Effector memory CD4-positive, alpha-beta T cell (primary cell): ENCODE measurements at regions not wholly inside any gene's neighbourhood (a gene's known extent, or its start where the extent isn't known, plus 50 kb on each side); places are given as distances from the start of the nearest gene placed in this dataset.

Experiments
- DNase-seq, 3 donors: peaks; one replicate each; pipeline ENCODE4 v3.0.0-alpha.2; 2020
- H3K27ac ChIP-seq: 2 replicates; pipeline ENCODE4 v1.7.0; 2013; ENCODE audit warnings: mild to moderate bottlenecking, low read length, moderate library complexity; ENCODE audit not compliant: insufficient read depth, poor library complexity, severe bottlenecking
- H3K27me3 ChIP-seq: replicated peaks from 2 replicates; pipeline ENCODE4 v1.7.0; 2013; ENCODE audit warnings: mild to moderate bottlenecking, low read length; ENCODE audit not compliant: insufficient read depth, control insufficient read depth, poor library complexity, severe bottlenecking
- H3K36me3 ChIP-seq: 2 replicates; pipeline ENCODE4 v1.7.0; 2013; ENCODE audit warnings: mild to moderate bottlenecking, low read length, moderate library complexity; ENCODE audit not compliant: control insufficient read depth, insufficient read depth
- H3K4me1 ChIP-seq: 2 replicates; pipeline ENCODE4 v1.7.0; 2013; ENCODE audit warnings: low read length, mild to moderate bottlenecking; ENCODE audit not compliant: control insufficient read depth, insufficient read depth, poor library complexity, severe bottlenecking
- H3K4me3 ChIP-seq: 2 replicates; pipeline ENCODE4 v1.7.0; 2013; ENCODE audit warnings: low read length, low read depth, mild to moderate bottlenecking; ENCODE audit not compliant: insufficient read depth, poor library complexity, severe bottlenecking
- H3K9me3 ChIP-seq: 2 replicates; pipeline ENCODE4 v1.7.0; 2013; ENCODE audit warnings: mild to moderate bottlenecking, low read length, moderate library complexity; ENCODE audit not compliant: control insufficient read depth

GRCh38 chr2:136195226-136195625, 77.3 kb upstream of the CXCR4 start:
- Histone ChIP-seq H3K36me3 (no peaks in the 10 kb centered on the region), H3K9me3 (no peaks in the 10 kb centered on the region), H3K27me3 (no peaks in the 10 kb centered on the region), H3K4me3 (no peak overlapping the region), H3K27ac (no peak overlapping the region), H3K4me1 (no peaks in the 10 kb centered on the region)
- DNase-seq, result no peak

DNA sequence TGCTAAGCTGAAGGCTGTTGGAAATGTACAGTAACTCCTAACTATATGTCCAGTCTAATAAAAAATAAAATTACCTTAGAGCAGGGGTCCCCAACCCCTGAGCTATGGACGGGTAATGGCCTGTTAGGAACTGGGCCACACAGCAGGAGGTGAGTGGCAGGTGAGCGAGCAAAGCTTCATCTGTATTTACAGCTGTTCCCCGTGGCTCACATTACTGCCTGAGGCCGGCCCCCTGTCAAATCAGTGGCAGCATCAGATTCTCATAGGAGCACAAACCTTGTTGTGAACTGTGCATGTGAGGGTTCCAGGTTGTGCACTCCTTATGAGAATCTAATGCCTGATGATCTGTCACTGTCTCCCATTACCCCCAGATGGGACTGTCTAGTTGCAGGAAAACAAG, 73.1 kb upstream of the CXCR4 start:
- H3K4me1 ChIP-seq, result no peaks in the 10 kb centered on the region

DNA sequence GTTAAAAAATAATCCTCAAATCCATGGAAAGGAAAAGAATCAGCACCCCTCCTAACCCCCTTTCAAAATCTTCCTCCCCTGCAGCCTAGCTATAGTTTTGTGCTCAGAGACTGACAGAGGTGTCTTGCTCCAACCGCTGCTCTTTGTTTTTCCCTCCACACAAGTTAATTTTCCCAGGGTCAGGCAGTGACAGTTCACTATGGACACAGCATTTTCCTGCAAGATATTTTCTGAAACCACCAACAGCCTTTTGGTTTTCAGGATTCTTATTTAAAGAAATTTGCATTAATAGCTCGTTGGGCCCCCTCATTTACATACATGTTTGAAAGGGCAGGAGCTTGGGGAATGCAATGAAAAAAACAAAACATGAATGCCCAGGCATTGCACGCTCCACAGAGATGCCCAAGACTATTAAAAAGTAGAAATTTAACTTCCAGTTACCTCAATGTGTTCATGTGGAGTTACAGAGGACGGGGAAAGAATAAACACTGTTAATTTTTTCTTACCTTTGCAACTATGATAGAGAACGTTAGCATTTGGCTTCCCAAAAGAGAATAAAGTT, 71.4 kb upstream of the CXCR4 start:
- no peaks in the 10 kb centered on the region for H3K27me3 ChIP-seq
- no peak overlapping the region for H3K27ac ChIP-seq
- DNase-seq, result no peak
- H3K36me3 ChIP-seq, result no peaks in the 10 kb centered on the region
- H3K4me3 ChIP-seq, result no peak overlapping the region
- no peaks in the 10 kb centered on the region for H3K9me3 ChIP-seq
- no peaks in the 10 kb centered on the region for H3K4me1 ChIP-seq

More for the DNA sequence above, 73.1 kb upstream of the CXCR4 start:
- Histone ChIP-seq H3K4me3 (no peak overlapping the region), H3K9me3 (no peaks in the 10 kb centered on the region), H3K27me3 (no peaks in the 10 kb centered on the region), H3K36me3 (no peaks in the 10 kb centered on the region), H3K27ac (no peak overlapping the region)
- no peak for DNase-seq

- Histone ChIP-seq H3K27me3 (no peaks in the 10 kb centered on the region), H3K36me3 (no peaks in the 10 kb centered on the region), H3K4me1 (no peaks in the 10 kb centered on the region), H3K9me3 (no peaks in the 10 kb centered on the region), H3K27ac (no peak overlapping the region), H3K4me3 (no peak overlapping the region)
- no peak for DNase-seq
Observed at GRCh38 chr2:136188086-136188485, 70.1 kb upstream of the CXCR4 start.

DNA sequence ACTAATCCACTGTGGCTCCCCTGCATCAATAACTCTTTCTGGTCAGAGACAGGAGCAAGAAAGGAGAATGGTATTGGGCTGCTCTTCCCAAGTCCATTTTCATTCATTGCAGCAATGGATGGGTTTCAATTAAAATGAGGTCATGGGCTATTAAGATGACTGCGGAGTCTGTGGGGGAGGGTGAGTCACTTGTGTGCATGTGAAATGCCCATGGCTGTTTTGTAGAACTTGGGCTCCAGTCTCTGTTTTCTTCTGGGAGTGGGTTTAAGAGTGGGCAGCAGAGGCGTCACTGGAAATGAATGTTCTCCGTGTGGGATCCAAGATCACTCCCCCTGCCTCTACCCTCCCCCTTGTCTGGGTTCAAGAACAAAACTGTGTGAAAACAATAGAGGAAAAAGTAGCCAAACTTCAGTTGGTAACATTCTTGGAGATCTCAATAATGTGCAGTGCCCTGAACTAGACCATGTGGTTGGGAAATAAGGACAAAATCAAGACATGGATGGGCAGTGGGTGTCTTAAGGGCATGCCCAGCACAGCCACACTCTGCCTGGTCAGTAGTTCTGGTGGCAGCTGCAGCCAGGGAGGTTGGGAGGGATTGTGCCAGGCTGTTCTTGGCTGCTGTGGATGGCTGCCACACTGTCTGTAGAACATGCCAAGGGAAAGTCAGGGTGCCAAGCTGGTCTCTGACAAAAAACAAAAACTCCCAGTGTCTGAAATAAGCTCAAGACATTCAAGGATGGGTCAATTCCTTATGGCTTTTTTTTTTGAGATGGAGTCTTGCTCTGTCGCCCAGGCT, 68.2 kb upstream of the CXCR4 start:
- no peaks in the 10 kb centered on the region for H3K4me1 ChIP-seq
- no peak overlapping the region for H3K27ac ChIP-seq
- H3K27me3 ChIP-seq, result no peaks in the 10 kb centered on the region
- no peak overlapping the region for H3K4me3 ChIP-seq
- DNase-seq, result no peak
- H3K9me3 ChIP-seq, result no peaks in the 10 kb centered on the region
- H3K36me3 ChIP-seq, result no peaks in the 10 kb centered on the region

GRCh38 chr2:136183097-136183496, 65.1 kb upstream of the CXCR4 start:
- Histone ChIP-seq H3K9me3 (no peaks in the 10 kb centered on the region), H3K27me3 (no peaks in the 10 kb centered on the region), H3K4me1 (no peaks in the 10 kb centered on the region), H3K36me3 (no peaks in the 10 kb centered on the region), H3K27ac (no peak overlapping the region), H3K4me3 (no peak overlapping the region)
- no peak for DNase-seq

DNA sequence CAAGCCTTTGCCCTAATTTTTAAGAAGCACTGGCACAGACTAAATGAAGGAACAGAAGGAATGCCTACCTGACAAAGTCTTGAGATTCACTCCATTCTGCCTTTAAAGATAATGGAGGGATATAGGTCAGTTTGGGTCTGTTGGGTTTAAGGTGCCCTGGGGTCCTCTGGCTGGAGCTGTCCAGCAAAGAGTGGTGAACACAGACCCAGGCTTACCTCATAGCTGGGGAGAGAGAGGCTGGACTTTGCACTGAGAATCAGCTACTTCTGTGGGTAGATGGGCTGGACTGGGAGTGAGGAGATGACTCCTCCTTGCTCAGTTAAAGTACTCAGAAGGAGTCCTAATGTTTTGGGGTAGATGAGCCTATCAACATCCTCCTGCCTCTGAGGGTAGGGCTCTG, 64.4 kb upstream of the CXCR4 start:
- H3K36me3 ChIP-seq, result no peaks in the 10 kb centered on the region
- H3K4me1 ChIP-seq, result no peaks in the 10 kb centered on the region
- H3K9me3 ChIP-seq, result no peaks in the 10 kb centered on the region
- no peaks in the 10 kb centered on the region for H3K27me3 ChIP-seq
- H3K4me3 ChIP-seq, result no peak overlapping the region
- no peak for DNase-seq
- no peak overlapping the region for H3K27ac ChIP-seq

- no peaks in the 10 kb centered on the region for H3K4me1 ChIP-seq
- DNase-seq, result no peak
- H3K4me3 ChIP-seq, result no peak overlapping the region
- no peaks in the 10 kb centered on the region for H3K36me3 ChIP-seq
- H3K27me3 ChIP-seq, result no peaks in the 10 kb centered on the region
- H3K9me3 ChIP-seq, result no peaks in the 10 kb centered on the region
- no peak overlapping the region for H3K27ac ChIP-seq
Observed at GRCh38 chr2:136179602-136179975, 61.6 kb upstream of the CXCR4 start.

DNA sequence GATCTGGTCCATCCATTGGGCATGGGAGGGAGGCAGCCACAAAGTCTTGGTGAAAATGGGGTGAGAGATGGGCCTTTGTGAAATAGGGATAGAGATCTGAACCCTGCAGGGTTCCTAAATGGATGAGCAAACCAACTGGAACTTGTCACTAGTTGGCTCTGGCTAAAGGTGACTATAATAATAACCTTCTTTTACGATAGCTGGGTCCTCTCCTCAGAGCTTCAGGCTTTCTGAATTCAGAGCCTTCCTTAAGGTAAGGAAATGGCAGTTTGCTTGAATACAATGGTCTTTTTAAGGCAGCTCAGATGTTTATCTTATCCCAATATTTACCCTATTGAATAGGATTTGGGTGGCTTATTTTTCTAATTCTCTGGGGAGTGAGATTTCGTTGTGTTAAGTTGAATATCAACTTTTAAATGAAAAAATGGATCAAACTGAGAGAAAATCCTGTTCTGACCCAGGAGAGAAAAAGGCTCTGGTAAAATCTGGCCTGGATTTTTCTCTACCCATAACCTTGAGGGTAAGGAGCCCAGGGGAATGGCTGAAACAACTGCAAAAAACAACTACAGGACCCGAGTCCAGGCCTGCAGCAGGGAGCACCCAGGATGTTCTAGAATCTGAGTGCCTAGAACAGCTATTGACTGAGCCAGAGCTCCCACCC, 61.1 kb upstream of the CXCR4 start:
- Histone ChIP-seq H3K4me3 (no peak overlapping the region), H3K9me3 (no peaks in the 10 kb centered on the region), H3K36me3 (no peaks in the 10 kb centered on the region), H3K27ac (no peak overlapping the region), H3K4me1 (no peaks in the 10 kb centered on the region), H3K27me3 (no peaks in the 10 kb centered on the region)
- DNase-seq, result no peak

GRCh38 chr2:136175868-136176267, 57.9 kb upstream of the CXCR4 start:
- H3K4me3 ChIP-seq, result no peak overlapping the region
- H3K4me1 ChIP-seq, result peaks cover 4% of the 10 kb centered on the region
- H3K36me3 ChIP-seq, result no peaks in the 10 kb centered on the region
- H3K27me3 ChIP-seq, result no peaks in the 10 kb centered on the region
- no peaks in the 10 kb centered on the region for H3K9me3 ChIP-seq
- H3K27ac ChIP-seq, result no peak overlapping the region
- DNase-seq, result no peak
